Mammary epithelial cell (primary cell): ENCODE measurements at regions not wholly inside any gene's neighbourhood (a gene's known extent, or its start where the extent isn't known, plus 50 kb on each side); places are given as distances from the start of the nearest gene placed in this dataset.

Experiments
- EZH2 ChIP-seq: IDR thresholded peaks from 2 replicates; pipeline ENCODE4 v1.6.1; 2012; ENCODE audit warnings: low read length, inconsistent platforms, borderline replicate concordance
- TF ChIP-seq, protein P1 (sequence below), 2 donors: IDR thresholded peaks in 1 of 2; conservative IDR thresholded peaks in 1 of 2; 2 replicates each; pipeline ENCODE4 v1.5.1; 2011 to 2012; ENCODE audit warnings: inconsistent platforms in 2 of 2, low read length in 2 of 2, mild to moderate bottlenecking in 2 of 2, control low read depth in 1 of 2, low read depth in 1 of 2; ENCODE audit not compliant: insufficient read depth in 1 of 2; ENCODE audit errors: extremely low read depth in 1 of 2

DNA sequence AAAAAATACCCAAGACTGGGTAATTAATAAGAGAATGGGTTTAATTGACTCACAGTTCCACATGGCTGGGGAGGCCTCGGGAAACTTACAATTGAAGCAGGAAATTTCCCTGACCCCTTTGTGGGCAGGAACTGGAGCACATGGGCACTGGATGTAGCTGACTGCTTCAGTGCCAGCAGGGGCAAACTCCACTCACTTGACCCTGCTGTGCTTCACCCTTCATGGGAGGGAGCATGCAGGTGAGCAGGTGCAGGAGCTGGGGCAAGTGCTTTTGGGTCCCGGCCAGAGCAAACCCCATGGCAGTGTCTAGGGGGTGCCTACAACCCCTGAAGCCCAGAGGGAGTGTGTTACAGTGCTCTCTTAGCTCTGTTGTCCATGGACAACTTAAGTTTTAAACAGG, 132.6 kb downstream of the AKR1D1 start:
- TF ChIP-seq, protein P1, sequence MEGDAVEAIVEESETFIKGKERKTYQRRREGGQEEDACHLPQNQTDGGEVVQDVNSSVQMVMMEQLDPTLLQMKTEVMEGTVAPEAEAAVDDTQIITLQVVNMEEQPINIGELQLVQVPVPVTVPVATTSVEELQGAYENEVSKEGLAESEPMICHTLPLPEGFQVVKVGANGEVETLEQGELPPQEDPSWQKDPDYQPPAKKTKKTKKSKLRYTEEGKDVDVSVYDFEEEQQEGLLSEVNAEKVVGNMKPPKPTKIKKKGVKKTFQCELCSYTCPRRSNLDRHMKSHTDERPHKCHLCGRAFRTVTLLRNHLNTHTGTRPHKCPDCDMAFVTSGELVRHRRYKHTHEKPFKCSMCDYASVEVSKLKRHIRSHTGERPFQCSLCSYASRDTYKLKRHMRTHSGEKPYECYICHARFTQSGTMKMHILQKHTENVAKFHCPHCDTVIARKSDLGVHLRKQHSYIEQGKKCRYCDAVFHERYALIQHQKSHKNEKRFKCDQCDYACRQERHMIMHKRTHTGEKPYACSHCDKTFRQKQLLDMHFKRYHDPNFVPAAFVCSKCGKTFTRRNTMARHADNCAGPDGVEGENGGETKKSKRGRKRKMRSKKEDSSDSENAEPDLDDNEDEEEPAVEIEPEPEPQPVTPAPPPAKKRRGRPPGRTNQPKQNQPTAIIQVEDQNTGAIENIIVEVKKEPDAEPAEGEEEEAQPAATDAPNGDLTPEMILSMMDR (conservative IDR thresholded peaks at IDR 0.05 in 1 of 2, IDR thresholded peaks at IDR 0.05 in 1 of 2; ENCODE audit: extremely low read depth in 1 of 2, insufficient read depth in 1 of 2, low read depth in 1 of 2, low read length in 2 of 2), result no peak
- no peak for TF ChIP-seq EZH2
